ENCODE measurements at regions not wholly inside any gene's neighbourhood (a gene's known extent, or its start where the extent isn't known, plus 50 kb on each side); places are given as distances from the start of the nearest gene placed in this dataset.

- ATAC-seq = no peak
- TF ChIP-seq TOX (CRISPR knock-in tag; IDR thresholded peaks at IDR 0.05; ENCODE audit: borderline replicate concordance) = no peak
- no peak for TF ChIP-seq CREB5 (CRISPR knock-in tag; IDR thresholded peaks at IDR 0.05; ENCODE audit: low read depth)
- TF ChIP-seq TSHZ2 (CRISPR knock-in tag; IDR thresholded peaks at IDR 0.05) = no peak
- TF ChIP-seq ARNTL (CRISPR knock-in tag; IDR thresholded peaks at IDR 0.05; ENCODE audit: borderline replicate concordance, low read depth) = no peak
- no peak for TF ChIP-seq SNAI2 (CRISPR knock-in tag; IDR thresholded peaks at IDR 0.05)
- no peak for TF ChIP-seq ZNF565 (CRISPR knock-in tag; conservative IDR thresholded peaks at IDR 0.05; ENCODE audit: low read depth)
- TF ChIP-seq ZNF70 (CRISPR knock-in tag; IDR thresholded peaks at IDR 0.05) = no peak
- no peak for TF ChIP-seq ISL1 (CRISPR knock-in tag; IDR thresholded peaks at IDR 0.05)
- no peak for TF ChIP-seq PATZ1 (CRISPR knock-in tag; IDR thresholded peaks at IDR 0.05; ENCODE audit: borderline replicate concordance)
- no peak for TF ChIP-seq CSRNP3 (CRISPR knock-in tag; IDR thresholded peaks at IDR 0.05)
- no peak for TF ChIP-seq PPARA (CRISPR knock-in tag; IDR thresholded peaks at IDR 0.05; ENCODE audit: borderline replicate concordance)
- TF ChIP-seq CSDC2 (CRISPR knock-in tag; IDR thresholded peaks at IDR 0.05) = no peak
- TF ChIP-seq POU6F1 (CRISPR knock-in tag; IDR thresholded peaks at IDR 0.05; ENCODE audit: borderline replicate concordance, low read depth) = no peak
- no peak for TF ChIP-seq OSR1 (CRISPR knock-in tag; IDR thresholded peaks at IDR 0.05)
- no peak for TF ChIP-seq ZNF8 (CRISPR knock-in tag; IDR thresholded peaks at IDR 0.05)
- no peak for TF ChIP-seq ESRRG (CRISPR knock-in tag; IDR thresholded peaks at IDR 0.05)
- TF ChIP-seq GLIS3 (CRISPR knock-in tag; IDR thresholded peaks at IDR 0.05) = no peak
- no peak for TF ChIP-seq ZC3H10 (CRISPR knock-in tag; IDR thresholded peaks at IDR 0.05)
- no peak for TF ChIP-seq ZFP30 (CRISPR knock-in tag; IDR thresholded peaks at IDR 0.05)
- no peak for TF ChIP-seq RARB (CRISPR knock-in tag; IDR thresholded peaks at IDR 0.05)
Measured at GRCh38 chr6:97849390-97849789, 566.4 kb upstream of the MMS22L start.

GRCh38 chr6:97850458-97851212, 567.6 kb upstream of the MMS22L start:
- TF ChIP-seq TOX (CRISPR knock-in tag; IDR thresholded peaks at IDR 0.05; ENCODE audit: borderline replicate concordance) (peak; percentile 19; the same call in 1 of the 2 replicates), ISL1 (CRISPR knock-in tag; IDR thresholded peaks at IDR 0.05) (peak; percentile 62; the same call in 1 of the 2 replicates), ZC3H10 (CRISPR knock-in tag; IDR thresholded peaks at IDR 0.05) (peak; percentile 66; the same call in 1 of the 2 replicates), PPARA (CRISPR knock-in tag; IDR thresholded peaks at IDR 0.05; ENCODE audit: borderline replicate concordance) (no peak)
- ATAC-seq = peak; percentile 99

GRCh38 chr6:97863697-97864096, 580.7 kb upstream of the MMS22L start:
- TF ChIP-seq TOX (CRISPR knock-in tag; IDR thresholded peaks at IDR 0.05; ENCODE audit: borderline replicate concordance) (no peak), GLIS3 (CRISPR knock-in tag; IDR thresholded peaks at IDR 0.05) (no peak), RARB (CRISPR knock-in tag; IDR thresholded peaks at IDR 0.05) (no peak), ESRRG (CRISPR knock-in tag; IDR thresholded peaks at IDR 0.05) (no peak), TSHZ2 (CRISPR knock-in tag; IDR thresholded peaks at IDR 0.05) (no peak)
- no peak for ATAC-seq

All from SK-N-SH treated with all-trans-retinoic acid at 6 μM for 48 hours (cell line).